Adrenal gland (tissue), 9 donors: ENCODE measurements at regions not wholly inside any gene's neighbourhood (a gene's known extent, or its start where the extent isn't known, plus 50 kb on each side); places are given as distances from the start of the nearest gene placed in this dataset.

Source experiments
- DNase-seq, 7 donors: peaks; one replicate each; pipeline ENCODE4 v3.0.0-alpha.2; 2019 to 2020
- H3K27ac ChIP-seq, 5 donors: fragments of 200-600 bp; sonication (generic) in 4 of 5; 1 replicate in 3 of 5; 2 replicates in 2 of 5; pipeline versions ENCODE4 v1.5.1 to v1.8.0; 2016 to 2020; ENCODE audit warnings: mild to moderate bottlenecking in 1 of 5
- H3K27me3 ChIP-seq: fragments of 200-600 bp; 2 replicates; pipeline ENCODE4 v1.8.0; 2021
- H3K36me3 ChIP-seq, 2 donors: fragments of 200-600 bp; replicated peaks in 1 of 2; 1 replicate in 1 of 2; 2 replicates in 1 of 2; pipeline versions ENCODE4 v1.5.1 to v1.8.0; 2018 to 2022
- H3K4me1 ChIP-seq, 2 donors: fragments of 200-600 bp; replicated peaks in 1 of 2; 1 replicate in 1 of 2; 2 replicates in 1 of 2; pipeline versions ENCODE4 v1.5.1 to v1.8.0; 2018 to 2021
- H3K4me3 ChIP-seq, 4 donors: fragments of 200-600 bp; sonication (generic) in 3 of 4; one replicate each; pipeline ENCODE4 v1.5.1; 2016 to 2018
- H3K9me3 ChIP-seq, 3 donors: fragments of 200-600 bp; sonication (generic) in 1 of 3; replicated peaks in 1 of 3; 1 replicate in 2 of 3; 2 replicates in 1 of 3; pipeline versions ENCODE4 v1.5.1 to v1.8.0; 2016 to 2021
- POLR2A ChIP-seq, 2 donors: fragments of 450-650 bp; IDR thresholded peaks; one replicate each; pipeline ENCODE4 v1.6.1; 2017; ENCODE audit warnings: antibody characterized with exemption in 2 of 2, mild to moderate bottlenecking in 2 of 2, moderate library complexity in 1 of 2
- WGBS, 4 donors: extraction: QIAGEN DNeasy Blood & Tissue Kit in 2 of 4; methylation state at CpG; one replicate each; pipeline versions ENCODE4 v1.1.5 to v1.1.7; 2013 to 2017; 5-methylcytosine and 5-hydroxymethylcytosine counted together
- intact Hi-C, 2 donors: fragments of 100-400 bp; cut with DNase I; formaldehyde crosslinking; loops; one replicate each; pipeline versions ENCODE4 v1.14.1 to v1.15.0; 2022 to 2023
- TF ChIP-seq, protein P1 (sequence below), 6 experiments: fragments of 450-650 bp in 4 of 6; fragments of 200-600 bp in 2 of 6; sonication (generic) in 1 of 6; IDR thresholded peaks; 1 replicate in 5 of 6; 2 replicates in 1 of 6; pipeline versions ENCODE4 v1.5.1 to v1.8.0; 2016 to 2021; ENCODE audit warnings: antibody characterized with exemption in 6 of 6, mild to moderate bottlenecking in 2 of 6, moderate library complexity in 1 of 6
- donor health status: healthy with polysubstance abuse.
- donor health status: Bipolar disorder and iron deficiency.
- donor health status: DM: yes; HTN: yes; CAD: no.
- donor health status: DM: no; HTN: no; CAD: no.
- donor health status: DM: no; HTN: no; CAD: no.

DNA sequence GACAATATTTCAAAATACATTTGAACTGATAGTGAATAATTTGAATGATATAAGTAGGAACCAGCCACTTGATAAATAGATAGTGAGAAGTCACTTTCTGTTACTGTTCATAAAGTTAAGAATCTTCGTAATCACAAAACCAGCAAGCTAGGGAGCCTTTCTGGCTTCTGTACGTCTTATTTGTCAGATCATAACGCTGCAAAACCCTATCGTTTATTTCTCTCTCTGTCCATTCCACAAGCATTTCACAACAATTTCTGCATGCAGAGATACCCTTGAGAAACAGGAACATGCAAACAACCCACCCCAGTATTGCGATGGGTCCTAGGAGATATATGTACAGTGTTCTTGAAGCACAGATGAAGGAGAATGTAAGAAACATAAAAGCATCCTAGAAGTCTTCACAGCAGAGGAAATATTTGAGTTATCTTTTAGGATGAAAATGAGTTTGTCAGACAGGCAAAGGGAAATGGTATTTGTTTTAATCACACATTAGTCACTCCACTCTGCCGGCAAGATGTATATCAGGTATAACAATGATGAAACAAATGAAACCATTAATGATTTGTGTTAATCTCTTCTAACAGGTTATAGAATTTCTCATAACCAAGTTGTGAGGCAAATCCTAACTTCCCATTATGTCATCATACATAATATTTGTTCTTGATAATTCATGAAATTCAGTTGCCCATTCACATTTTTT, 668.7 kb upstream of the FTMT start:
- no peak overlapping the region for H3K4me3 ChIP-seq
- no peak overlapping the region for H3K27ac ChIP-seq
- no peaks in the 10 kb centered on the region for H3K4me1 ChIP-seq
- intact Hi-C loops = no loop called here
- no peaks in the 10 kb centered on the region for H3K36me3 ChIP-seq
- DNase-seq = no peak
- no peaks in the 10 kb centered on the region for H3K9me3 ChIP-seq
- 58 to 76% (median 68%) methylated on average over 6 of the region's 6 CpGs for WGBS, 4 donors
- H3K27me3 ChIP-seq = no peaks in the 10 kb centered on the region
- TF ChIP-seq, protein P1, sequence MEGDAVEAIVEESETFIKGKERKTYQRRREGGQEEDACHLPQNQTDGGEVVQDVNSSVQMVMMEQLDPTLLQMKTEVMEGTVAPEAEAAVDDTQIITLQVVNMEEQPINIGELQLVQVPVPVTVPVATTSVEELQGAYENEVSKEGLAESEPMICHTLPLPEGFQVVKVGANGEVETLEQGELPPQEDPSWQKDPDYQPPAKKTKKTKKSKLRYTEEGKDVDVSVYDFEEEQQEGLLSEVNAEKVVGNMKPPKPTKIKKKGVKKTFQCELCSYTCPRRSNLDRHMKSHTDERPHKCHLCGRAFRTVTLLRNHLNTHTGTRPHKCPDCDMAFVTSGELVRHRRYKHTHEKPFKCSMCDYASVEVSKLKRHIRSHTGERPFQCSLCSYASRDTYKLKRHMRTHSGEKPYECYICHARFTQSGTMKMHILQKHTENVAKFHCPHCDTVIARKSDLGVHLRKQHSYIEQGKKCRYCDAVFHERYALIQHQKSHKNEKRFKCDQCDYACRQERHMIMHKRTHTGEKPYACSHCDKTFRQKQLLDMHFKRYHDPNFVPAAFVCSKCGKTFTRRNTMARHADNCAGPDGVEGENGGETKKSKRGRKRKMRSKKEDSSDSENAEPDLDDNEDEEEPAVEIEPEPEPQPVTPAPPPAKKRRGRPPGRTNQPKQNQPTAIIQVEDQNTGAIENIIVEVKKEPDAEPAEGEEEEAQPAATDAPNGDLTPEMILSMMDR (IDR thresholded peaks at IDR 0.05) = no peak
- TF ChIP-seq POLR2A (IDR thresholded peaks at IDR 0.05) = no peak

DNA sequence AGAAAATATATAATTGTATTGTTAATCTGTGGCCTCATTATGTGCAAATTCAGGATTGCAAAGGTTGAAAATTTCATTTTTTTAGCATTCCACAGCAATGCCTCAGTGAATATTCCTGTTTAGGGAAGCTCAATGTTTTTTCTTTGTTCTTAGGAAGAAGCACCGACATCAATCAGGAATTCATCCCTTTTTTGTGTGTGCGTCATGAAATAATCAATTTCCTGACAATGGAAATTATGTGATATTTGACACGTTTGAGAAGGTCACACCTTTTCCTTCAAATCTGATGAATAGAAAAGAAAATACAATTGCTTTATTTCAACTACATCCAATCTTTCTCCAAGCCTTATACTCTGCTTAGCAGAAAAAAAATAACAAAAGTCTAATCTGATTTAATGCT, 662.8 kb upstream of the FTMT start:
- no peak for DNase-seq
- no peak overlapping the region for H3K27ac ChIP-seq
- TF ChIP-seq POLR2A (IDR thresholded peaks at IDR 0.05) = no peak
- TF ChIP-seq, protein P1 (IDR thresholded peaks at IDR 0.05) = no peak
- no peaks in the 10 kb centered on the region for H3K36me3 ChIP-seq
- no peaks in the 10 kb centered on the region for H3K27me3 ChIP-seq
- H3K4me1 ChIP-seq = no peaks in the 10 kb centered on the region
- 50 to 66% (median 58%) methylated on average over 3 of the region's 3 CpGs for WGBS, 4 donors
- no peaks in the 10 kb centered on the region for H3K9me3 ChIP-seq
- H3K4me3 ChIP-seq = no peak overlapping the region
- intact Hi-C loops = no loop called here

- no peak overlapping the region for H3K27ac ChIP-seq
- DNase-seq = peak in 3 of 7 donors; percentile 2 to 24 (median 16)
- no peaks in the 10 kb centered on the region for H3K9me3 ChIP-seq
- TF ChIP-seq POLR2A (IDR thresholded peaks at IDR 0.05) = no peak
- TF ChIP-seq, protein P1 (IDR thresholded peaks at IDR 0.05) = no peak
- no peaks in the 10 kb centered on the region for H3K4me1 ChIP-seq
- H3K4me3 ChIP-seq = no peak overlapping the region
- H3K36me3 ChIP-seq = no peaks in the 10 kb centered on the region
- H3K27me3 ChIP-seq = no peaks in the 10 kb centered on the region
- WGBS, 4 donors = 36 to 45% (median 38%) methylated on average over 4 of the region's 4 CpGs
- intact Hi-C loops = no loop called here
Observed at GRCh38 chr5:121189342-121190305, 662.1 kb upstream of the FTMT start.

GRCh38 chr5:121199216-121199999, 652.3 kb upstream of the FTMT start:
- 66 to 79% (median 73%) methylated on average over 5 of the region's 5 CpGs for WGBS, 4 donors
- Histone ChIP-seq H3K4me1 (no peaks in the 10 kb centered on the region), H3K27ac (no peak overlapping the region), H3K27me3 (no peaks in the 10 kb centered on the region), H3K9me3 (no peaks in the 10 kb centered on the region), H3K4me3 (no peak overlapping the region), H3K36me3 (no peaks in the 10 kb centered on the region)
- TF ChIP-seq, protein P1 (IDR thresholded peaks at IDR 0.05) = no peak
- no peak for TF ChIP-seq POLR2A (IDR thresholded peaks at IDR 0.05)
- no peak for DNase-seq
- intact Hi-C loops = no loop called here
